Activated naive CD8-positive, alpha-beta T cell treated with anti-CD3 and anti-CD28 coated beads, Interleukin-2, amount 50 U/mL, for 16 hours (primary cell): ENCODE measurements at regions not wholly inside any gene's neighbourhood (a gene's known extent, or its start where the extent isn't known, plus 50 kb on each side); places are given as distances from the start of the nearest gene placed in this dataset.

Source experiments
- DNase-seq: peaks from one replicate; pipeline ENCODE4 v3.0.0-alpha.2; 2020; ENCODE audit warnings: low read depth, low spot score

DNA sequence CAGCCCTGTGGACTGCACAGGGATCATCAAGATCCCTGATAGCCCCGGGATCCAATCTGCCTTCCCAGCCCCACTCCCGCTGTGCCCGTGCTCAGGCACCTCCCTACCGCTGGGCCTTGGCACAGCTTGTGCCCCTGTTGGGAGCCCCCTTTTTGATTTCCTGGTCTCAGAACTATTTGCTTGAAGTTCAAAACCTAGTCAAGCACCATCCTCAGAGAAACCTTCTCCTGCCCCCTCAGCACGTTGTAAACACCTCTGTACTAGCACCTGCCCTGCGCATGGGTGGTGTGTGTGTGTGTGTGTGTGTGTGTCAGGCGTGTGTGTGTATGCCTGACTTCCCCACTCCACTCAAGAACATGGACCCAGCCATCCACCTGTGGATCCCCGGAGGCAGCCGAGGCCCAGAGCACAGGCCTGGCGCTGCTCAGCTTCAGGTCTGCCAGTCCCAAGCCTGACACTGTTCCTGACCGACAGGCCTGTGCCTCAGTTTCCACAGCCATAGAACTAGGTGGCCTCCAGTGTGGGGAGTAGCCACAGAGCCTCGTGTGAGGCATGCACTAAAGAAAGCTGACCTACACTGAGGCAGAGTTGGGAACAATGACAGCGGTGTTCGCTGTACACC lies 65.5 kb downstream of the ADRA2C start:
- no peak for DNase-seq

DNA sequence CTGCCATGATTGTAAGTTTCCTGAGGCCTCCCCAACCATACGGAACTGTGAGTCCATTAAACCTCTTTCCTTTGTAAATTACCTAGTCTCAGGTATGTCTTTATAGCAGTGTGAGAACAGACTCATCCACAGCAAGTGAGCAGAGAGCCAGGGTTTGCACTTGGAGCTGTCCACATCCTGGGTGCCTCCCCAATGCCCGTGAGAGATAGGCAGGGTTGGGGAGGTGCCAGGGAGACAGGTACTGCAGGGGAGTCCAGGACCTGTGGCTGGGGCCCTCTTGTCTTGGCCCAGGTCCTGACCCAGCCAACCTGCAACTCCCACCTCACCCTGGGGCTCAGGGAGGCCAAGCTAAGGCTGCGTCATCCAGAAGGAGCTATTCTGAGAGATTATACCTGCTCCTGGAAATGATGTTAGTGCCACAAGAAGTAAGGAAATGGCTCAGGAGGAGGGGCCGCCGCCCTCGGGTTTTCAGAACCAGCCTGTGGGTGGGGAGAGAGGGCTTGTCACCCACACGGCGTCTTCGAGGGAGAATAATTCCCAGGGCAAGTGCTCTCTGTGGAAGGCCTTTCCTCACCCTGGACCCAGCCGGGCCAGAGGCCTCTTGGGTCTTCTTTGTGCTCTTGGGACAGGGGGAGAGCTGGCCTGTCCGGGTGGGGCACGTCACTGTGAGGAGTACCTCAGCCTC lies 66.5 kb downstream of the ADRA2C start:
- DNase-seq, result no peak

DNA sequence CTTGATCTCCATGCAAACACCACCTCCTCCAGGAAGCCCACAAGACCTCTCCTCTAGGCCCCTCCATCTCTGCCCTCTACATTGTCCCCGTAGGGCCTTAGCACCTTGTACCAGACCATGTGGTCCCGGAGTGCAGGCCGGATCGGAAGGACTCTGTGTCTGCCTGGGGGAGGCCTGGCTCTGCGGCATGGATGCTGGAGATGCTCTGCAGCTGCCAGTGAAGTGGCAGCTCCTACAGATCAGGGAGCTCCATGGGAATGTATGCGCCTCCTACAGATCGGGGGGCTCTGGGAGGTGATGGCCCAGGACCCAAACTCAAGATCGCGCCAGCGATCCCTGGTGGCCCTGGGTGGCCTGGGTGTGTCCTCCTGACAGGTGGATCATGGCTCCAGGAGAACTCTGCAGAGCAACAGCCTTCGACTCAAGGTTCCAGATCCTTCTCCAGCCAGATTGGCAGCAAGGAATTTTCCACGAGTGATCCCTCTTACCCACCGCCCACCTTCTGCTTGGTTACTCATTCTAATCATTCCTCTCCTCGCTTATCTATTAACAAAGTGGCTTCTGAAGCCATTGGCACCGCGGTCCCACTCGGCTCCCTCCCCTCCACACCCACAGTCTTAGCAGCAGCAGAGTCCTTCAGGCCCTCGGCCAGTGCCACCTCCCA lies 67.3 kb downstream of the ADRA2C start:
- no peak for DNase-seq

DNA sequence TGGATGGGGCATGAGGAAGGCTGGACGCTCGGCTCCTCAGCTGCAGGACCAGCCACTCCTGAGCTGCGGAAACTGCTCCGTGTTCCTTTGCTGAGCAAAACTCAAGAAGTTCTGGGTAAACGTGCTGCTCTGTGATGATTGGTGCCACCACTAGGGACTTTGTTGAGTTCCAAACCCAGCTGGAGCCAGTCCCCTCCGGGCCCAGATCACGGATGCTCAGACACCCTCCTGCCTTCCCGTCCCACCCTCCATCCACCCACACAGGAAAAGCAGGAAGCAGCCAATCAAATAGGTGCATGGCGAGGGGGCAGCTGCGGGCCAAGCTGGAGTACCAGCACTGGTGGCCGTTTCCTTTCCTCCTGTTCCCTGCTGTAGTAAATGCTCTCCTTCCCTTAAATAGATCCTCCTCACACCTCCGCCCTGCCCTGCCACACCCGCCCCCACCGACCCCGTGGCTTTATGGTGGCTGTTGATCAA lies 68.0 kb downstream of the ADRA2C start:
- no peak for DNase-seq

DNA sequence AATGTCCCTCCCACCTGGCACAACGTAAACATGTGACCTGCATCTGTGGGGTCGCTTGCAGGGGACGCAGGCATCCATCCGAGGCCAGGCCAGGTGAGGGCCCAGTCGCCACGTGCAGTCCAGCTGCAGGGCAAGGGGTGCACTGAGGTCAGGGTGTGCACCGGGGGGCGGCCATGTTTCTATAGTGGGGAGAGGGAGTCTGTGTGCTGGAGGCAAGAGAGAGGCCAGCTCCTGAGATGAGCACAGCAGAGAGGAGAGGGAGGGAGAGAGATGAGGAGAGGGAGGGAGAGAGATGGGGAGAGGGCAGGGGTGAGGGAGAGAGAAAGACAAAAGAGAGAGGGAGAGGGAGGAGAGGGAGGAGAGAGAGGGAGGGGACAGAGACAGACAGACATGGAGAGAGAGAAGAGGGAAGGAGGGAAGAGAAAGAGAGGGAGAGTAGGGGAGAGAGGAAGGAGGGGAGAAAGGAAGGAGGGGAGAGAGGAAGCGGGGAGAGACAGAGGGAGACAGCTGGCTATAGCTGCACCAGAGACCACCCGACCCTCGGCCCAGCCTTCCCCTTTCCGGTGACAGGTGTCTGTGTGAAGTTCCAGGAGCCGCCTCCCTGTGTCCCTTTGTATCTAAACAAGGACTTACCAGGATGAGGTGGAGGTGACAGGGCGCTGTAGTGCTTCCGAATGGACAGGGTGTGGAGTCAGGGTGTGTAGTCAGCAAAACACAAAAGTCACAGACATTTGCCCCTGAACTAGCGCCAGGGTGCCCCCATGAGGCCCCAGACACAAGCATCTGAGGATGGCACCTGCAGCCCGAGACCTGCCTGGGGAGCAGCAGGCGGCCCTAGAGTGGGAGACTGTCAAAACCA lies 68.7 kb downstream of the ADRA2C start:
- DNase-seq, result no peak

DNA sequence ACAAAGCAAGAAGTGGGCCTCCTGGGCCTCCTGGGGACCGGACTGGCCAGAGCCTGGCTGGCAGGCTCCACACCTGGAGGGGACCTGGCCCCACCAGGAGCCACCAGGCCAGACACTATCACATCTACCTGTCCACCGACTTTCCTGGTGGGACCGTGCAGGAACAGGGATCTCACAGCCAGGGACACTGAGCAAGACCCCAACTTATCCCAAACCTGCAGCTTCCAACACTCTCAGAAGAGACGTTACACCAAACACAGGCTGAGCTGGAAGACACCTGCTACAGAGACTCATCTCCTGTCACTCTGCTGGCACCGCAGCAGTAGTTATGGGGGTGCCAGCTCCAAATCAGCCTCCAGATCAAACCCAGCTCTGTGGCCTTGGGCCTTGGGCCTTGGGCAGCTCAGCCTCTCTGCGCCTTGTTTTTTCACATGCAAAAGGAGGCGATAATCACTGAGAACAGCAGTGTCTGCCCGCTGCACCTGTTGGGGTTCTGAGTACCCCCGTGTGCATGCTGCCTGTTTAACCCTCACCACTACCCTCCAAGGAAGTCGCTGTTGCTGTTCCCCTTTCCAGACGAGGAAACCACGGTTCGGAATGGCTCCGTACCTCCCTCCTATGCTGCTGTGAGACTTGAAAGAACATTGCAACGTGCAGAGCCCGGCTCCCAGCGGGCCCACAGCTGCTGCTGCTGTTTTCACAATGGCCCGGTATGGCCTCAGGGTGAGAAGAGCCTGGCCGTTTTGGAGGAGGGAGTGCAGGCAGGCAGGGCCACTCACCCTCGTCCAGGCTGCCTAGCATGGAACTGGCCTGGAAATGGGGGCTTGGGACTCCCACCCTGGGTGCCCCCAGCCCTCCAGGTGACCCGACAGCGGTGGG lies 69.6 kb downstream of the ADRA2C start:
- DNase-seq, result no peak

DNA sequence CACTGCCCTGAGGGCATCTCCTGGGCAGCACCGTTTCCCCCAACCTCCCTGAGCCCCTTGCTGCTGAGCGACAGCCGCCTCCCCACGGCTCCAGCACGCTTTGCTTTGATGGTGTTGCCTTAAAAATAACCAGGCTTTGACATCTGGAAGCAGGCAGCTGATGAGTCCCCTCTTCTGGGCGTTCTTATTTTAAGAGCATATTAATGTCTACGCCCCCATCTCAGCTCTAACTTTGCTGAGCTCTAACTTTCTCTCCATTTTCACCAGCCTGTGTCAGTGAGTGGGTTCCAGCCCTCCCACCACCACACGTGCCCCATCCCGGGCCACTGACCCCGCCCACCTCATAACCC lies 70.2 kb downstream of the ADRA2C start:
- DNase-seq, result no peak

DNA sequence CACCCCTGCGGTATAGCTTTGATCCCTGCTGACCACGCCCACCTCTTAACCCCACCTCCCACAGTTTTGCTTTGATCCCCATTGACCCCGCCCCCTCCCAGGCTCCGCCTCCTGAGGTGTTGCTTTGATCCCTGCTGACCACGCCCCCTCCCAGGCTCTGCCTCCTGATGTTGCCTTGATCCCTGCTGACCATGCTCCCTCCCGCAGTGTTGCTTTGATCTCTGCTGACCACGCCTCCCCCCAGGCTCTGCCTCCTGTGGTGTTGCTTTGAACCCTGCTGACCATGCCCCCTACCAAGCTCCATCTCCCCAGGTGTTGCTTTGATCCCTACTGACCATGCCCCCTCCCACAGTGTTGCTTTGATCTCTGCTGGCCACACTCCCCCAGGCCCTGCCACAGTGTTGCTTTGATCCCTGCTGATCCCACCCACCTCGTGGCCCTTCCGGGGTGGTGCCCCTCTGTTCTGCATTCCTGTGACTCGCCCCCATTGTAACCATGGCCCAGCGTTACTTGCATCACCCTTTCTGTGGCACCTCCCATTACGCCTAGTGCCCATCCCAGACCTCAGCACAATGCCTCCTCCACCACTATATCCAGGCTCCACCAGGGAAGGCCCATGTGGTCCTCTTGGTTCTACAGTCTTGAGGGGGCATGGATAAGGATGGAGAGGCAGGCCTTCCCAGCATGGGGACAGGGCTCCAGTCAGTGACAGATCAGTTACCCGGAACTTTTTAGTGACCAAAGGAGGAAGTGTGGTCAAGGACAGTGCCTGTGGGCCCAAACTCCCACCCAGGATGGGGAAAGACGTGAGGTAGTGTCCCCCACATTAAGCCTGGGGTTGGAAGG lies 70.8 kb downstream of the ADRA2C start:
- DNase-seq, result no peak

DNA sequence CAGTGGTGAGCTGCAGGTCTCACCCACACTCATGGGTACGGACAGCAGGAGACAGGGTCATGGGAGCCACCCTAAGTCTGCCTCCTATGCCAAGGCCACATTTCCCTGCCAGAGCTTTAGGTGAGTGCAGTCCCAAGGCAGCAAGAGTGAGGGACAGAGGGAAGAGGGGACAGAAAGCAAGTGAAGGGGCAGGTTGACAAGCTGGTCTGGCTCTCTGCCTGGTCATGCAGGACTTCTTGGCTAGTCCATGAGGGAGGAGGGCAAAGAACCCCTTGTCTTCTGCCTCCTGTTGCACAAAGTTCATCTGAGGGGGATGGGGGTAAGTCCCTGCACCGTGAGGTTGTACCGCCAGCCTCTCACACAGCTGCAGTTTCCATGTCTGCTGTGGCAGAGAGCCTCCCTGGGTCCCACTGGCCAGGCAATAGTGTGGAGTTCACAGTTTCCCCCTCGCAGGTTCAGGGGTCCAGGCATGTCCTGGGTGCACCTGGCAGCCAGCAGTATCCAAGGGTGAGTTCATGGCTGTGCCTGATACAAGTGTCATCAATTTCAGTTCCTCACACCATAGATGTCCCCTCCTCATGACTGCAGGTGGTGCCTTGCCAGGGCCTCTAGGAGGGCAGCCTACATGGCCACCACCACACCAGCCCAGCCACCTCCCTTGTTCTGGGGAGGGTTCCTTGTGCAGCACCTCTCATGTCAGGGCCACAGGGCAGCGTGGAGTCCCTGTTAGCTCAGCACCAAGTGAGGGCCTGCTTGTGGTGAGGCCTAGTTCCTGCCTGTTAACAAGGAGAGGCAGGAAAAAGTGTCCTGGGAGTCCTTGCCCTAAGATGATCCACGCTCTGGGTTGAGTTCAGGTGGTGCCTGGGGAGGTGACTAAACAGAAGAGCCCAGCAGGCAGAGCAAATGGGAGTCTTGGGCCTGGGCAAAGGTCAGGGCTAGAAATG lies 72.5 kb downstream of the ADRA2C start:
- DNase-seq, result no peak

DNA sequence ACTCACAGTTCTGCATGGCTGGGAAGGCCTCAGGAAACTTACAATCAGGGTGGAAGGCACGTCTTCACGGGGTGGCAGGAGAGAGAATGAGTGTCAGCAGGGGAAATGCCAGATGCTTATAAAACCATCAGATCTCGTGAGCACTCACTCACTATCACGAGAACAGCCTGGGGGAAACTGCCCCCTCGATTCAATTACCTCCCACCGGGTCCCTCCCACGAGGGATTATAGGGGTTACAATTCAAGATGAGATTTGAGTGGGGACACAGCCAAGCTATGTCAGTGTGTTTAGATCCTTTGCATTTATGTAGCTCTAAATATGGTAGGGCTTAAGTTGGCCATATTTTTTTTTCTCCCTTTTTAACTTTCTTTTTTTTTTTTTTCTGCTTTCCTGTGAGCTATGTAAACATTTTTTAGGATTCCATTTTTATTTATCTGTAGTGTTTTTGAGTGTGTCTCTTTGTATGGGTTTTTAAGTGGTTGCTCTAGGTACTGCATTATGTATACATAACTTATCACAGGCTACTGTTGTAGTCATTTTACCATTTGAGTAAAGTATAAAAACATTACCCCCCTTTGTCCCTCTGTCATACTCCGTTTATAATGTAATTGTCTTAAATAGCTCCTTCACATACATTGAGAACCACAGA lies 79.0 kb downstream of the ADRA2C start:
- no peak for DNase-seq

DNA sequence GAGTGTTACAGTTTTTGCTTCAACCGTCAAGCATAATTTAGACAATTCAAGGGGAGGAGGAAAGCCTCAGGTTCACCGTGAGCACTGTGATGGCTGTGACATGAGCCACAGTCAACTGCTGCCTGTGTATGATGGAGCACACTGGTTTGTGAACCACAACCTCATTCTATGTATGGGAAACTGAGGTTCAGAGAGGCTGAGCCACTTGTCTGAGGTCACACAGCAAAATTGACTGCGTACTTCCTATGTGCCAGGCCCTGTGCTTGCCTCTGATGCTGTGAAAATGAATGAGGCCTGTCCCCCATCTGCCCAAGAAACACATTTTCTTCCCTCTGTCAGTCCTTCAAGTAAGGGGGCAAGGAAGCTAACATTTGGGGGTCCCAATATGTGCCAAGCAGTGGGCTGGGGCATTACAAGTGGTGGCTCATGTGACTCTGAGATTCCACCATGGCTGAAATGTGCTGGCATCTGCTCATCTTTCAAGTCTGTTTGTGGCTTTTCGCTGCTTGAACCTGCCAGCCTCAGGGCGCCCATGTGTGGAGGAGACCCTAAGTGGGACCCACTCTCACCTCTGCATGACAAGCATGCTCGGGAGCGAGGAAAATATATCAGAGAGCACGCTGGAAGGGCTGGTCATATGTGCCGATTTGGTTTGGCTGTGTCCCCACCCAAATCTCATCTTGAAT lies 79.7 kb downstream of the ADRA2C start:
- DNase-seq, result no peak

DNA sequence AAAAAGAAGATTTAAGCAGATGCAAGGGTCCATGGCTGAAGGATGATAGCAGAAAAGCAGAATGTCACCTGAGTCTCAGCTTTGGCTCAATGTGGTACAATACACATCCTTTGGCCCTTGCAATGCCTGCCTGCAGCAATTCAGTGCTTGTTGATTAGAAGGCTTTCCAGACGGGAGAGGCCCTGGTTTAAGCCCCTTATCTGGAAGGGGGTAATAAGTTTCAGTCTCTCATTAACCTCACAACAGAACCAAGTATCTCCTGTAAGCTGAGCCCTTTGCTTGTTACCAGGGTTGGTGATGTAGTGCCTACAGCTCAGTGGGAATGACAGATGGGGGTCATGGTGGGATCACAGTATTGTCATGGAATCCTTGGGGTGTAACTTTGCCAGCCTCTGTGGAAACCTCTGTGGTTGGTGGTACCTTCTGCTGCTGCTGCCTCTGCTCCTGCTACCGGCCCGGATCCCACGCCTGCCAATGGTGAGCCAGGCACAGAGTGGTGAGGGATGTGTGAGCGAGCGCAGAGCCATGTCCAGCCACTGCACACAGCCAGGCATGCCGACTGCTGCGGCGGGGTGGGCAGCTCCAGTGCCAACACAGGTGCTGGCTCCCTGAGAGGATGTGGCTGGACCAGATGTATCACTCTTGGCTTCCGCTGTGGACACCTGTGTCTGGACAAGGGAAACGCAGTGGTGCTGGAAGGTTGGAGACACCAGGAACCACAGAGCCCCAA lies 81.2 kb downstream of the ADRA2C start:
- DNase-seq, result no peak

DNA sequence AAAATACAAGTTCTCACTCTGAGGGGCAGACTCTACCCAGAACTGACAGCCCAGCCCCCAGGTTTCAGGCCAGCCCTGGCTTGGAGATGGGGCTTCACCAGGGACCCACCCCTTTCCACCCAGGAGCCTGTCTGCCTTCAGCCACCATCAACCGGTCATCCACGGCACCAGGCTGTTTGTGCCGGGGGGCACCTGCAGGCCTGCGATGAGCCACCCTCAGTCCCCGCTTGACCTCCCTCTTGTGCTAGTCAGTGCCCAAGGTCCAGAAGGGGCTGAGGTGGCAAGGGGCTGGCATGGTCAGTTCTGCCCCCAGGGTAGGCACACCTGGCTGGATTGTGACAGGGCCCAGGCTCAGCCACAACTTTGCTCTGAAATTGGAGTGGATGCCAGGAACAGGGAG lies 82.1 kb downstream of the ADRA2C start:
- no peak for DNase-seq

DNA sequence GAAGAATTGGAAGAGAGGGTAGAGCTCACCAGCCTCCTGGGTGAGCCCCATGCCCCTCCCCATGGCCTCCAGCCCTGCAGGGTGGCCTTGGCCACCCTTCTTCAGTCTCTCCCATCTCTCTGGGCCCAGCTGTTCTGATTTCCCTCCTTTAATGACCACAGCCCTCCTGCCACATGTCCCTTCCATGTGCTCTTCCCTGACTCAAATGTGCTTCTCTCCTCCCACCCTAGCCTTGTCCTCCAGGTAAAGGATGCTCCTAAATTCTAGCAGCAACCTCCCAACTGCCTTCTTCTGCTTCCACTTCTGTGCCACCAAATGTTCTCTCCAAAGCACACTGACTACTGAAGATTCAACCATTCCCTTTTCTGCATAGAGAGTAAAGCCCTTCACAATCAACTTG lies 83.0 kb downstream of the ADRA2C start:
- DNase-seq, result no peak

DNA sequence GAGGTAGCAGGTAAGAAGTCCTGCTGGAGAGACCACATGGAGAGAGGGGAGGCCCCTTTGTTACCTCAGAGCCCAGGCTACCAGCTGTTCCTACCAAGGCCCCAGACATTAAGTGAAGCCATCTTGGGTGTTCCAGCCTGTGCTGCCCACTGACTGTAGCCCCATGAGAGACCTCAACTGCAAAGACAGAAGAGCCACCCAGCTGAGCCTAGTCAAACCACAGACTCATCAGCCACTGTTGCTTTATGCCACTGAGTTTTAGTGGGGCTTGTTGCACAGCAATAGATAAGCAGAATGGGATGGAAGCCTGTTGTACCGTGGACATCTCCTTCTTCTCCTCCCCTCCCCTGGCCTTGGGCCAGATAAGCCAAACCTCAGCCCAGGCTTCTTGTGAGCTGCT lies 83.9 kb downstream of the ADRA2C start:
- no peak for DNase-seq

DNA sequence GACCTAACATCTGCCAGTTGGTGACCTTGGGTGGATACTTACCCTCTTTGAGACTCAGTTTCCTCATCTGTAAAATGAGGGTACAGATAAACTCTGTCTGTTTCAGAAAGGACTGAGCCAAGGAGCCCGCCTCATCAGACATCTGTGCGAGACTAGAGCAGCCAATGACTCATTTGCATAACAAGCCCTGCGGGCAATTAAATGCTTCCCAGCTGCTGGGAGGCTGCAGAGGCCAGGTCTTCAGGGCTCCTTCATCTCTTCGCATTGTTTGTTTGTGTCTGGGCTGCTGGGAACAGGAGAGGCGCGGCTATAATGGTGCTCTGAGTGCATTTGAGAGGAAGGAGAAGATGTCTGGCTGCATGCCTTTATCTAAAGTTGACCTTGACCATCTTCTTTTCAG lies 85.0 kb downstream of the ADRA2C start:
- no peak for DNase-seq

DNA sequence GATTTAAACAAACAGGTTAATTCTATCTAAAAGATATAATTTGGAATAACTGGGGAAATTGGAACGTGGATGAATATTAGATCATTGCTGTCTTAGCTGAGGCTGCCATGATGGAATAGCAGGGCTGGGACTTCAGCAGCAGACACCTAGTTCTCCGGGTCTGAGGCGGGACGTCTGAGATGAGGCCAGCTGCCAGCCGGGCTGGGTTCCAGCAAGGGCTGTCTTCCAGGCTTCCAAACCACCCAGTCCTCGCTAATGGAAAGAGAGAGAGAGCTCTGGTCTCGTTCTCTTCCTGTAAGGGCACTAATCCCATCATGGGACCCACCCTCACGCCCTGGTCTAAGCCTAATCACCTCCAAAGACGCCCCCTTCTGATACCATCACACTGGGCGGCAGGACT lies 85.7 kb downstream of the ADRA2C start:
- DNase-seq, result no peak
